Panc1 (cell line): ENCODE measurements at regions not wholly inside any gene's neighbourhood (a gene's known extent, or its start where the extent isn't known, plus 50 kb on each side); places are given as distances from the start of the nearest gene placed in this dataset.

Experiments used
- POLR2AphosphoS5 ChIP-seq: IDR thresholded peaks from 2 replicates; pipeline ENCODE4 v1.6.1; 2012; ENCODE audit warnings: mild to moderate bottlenecking, low read depth, low read length, moderate library complexity
- TF ChIP-seq, protein P1 (sequence below): fragments of 450-650 bp; IDR thresholded peaks from 2 replicates; pipeline ENCODE4 v1.5.1; 2017; ENCODE audit warnings: mild to moderate bottlenecking

DNA sequence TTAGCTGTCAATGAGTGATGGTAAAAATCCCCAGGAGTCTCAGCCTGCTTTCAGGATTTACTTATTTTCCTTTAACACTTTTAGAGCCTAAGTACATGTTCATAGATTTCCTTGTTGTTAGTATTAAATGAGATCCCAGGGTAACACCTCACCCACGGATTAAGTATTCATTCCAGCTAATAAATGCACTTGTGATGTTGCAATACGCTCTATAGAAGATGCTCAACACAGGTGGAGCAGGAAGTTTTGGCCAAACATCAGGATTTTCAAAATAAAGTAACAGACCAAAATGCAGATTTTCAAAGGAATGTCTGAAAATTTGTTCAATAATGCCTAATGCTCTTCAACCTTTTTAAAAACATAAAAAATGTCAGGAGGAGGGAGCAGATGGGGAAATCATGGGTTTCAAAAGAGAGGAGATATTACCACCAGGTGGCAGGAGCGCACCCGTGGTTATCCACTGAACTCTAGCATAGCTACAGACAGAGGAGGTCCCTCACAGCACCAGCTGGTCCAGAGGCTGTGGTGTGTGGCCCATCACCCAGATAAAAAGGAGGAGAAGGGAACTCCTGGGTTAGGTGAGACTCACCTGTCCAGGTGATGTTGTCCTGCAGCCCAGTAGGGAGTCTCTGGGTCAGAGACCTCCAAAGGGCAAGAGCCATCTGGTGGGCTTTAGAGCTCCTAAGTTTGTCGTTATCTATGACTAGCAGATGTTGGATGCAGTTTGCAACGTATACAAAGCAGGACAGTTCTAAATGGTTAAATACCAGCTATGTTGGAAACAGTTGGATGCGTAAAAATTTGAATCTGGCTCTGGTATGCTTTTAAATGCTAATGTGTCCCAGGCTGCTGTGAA lies 1158.4 kb upstream of the TMEM132C start:
- no peak for TF ChIP-seq POLR2AphosphoS5
- TF ChIP-seq, protein P1, sequence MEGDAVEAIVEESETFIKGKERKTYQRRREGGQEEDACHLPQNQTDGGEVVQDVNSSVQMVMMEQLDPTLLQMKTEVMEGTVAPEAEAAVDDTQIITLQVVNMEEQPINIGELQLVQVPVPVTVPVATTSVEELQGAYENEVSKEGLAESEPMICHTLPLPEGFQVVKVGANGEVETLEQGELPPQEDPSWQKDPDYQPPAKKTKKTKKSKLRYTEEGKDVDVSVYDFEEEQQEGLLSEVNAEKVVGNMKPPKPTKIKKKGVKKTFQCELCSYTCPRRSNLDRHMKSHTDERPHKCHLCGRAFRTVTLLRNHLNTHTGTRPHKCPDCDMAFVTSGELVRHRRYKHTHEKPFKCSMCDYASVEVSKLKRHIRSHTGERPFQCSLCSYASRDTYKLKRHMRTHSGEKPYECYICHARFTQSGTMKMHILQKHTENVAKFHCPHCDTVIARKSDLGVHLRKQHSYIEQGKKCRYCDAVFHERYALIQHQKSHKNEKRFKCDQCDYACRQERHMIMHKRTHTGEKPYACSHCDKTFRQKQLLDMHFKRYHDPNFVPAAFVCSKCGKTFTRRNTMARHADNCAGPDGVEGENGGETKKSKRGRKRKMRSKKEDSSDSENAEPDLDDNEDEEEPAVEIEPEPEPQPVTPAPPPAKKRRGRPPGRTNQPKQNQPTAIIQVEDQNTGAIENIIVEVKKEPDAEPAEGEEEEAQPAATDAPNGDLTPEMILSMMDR = peak; percentile 71
